ENCODE measurements at regions not wholly inside any gene's neighbourhood (a gene's known extent, or its start where the extent isn't known, plus 50 kb on each side); places are given as distances from the start of the nearest gene placed in this dataset.

- TF ChIP-seq CTCF (IDR thresholded peaks at IDR 0.05) (no peak), POLR2A (IDR thresholded peaks at IDR 0.05) (no peak)
These were observed 95.7 kb upstream of the BAIAP2L1 start for GRCh38 chr7:98496618-98497017.
